ENCODE measurements at regions not wholly inside any gene's neighbourhood (a gene's known extent, or its start where the extent isn't known, plus 50 kb on each side); places are given as distances from the start of the nearest gene placed in this dataset.

DNA sequence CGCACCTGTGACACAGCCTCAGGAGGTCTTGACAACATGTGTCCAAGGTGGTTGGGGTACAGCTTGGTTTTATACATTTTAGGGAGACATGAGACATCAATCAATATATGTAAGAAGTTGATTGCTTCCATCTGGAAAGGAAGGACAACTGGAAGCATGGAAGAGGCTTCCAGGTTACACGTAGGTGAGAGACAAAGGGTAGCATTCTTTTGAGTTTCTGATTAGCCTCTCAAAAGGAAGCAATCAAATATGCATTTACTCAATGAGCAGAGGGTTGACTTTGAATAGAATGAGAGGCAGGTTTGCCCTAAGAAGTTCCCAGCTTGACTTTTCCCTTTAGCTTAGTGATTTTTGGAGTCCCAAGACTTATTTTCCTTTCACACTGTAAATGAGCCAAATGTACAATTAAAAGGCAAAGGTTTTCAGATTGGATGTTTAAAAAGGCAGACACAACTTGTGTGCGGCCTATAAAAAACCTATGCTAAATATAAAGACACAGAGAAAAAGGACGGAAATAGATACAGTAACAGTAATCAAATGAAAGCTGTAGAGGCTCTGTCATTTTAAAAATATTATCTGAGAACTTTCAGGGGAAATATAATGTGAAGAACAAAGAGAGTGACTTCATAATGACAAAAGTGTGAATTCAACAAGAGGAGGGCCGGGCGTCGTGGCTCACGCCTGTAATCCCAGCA is 65.7 kb upstream of the LANCL2 start:
- POLR2A ChIA-PET (ENCODE audit: unreplicated experiment): no interaction called here

DNA sequence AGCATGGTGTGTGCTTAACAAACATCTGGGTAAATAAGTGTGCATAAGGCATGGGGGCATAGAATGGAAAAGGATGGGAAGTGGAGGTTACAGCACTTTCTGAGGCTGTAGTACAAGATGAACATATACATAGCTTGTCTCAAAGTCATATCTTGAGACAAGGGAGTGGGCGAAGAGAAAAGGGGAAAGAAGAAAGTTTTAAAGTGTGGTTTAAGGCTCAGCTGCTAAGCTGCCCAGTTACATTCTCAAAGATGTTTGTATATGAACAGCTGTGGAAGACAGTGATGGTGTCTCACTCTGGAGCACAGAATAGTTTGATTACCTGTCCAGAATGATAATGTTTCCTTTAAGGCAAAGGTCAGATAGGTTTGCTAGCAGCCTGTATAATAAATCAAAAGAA is 61.9 kb upstream of the LANCL2 start:
- Histone ChIP-seq H3K4me1 (replicated peaks; ENCODE audit: insufficient read depth) (no peaks in the 10 kb centered on the region), H3K4me2 (no peak overlapping the region), H3K27me3 (ENCODE audit: insufficient read depth, low read depth) (peaks cover 78% of the 10 kb centered on the region), H3K36me3 (ENCODE audit: low read depth) (no peaks in the 10 kb centered on the region), H3K79me2 (ENCODE audit: low read depth) (no peaks in the 10 kb centered on the region), H3K27ac (no peak overlapping the region), H4K20me1 (ENCODE audit: insufficient read depth) (no peaks in the 10 kb centered on the region), H3K4me3 (no peak overlapping the region), H3F3A (ENCODE audit: insufficient read depth, low read depth) (no peaks in the 10 kb centered on the region), H3K9me3 (ENCODE audit: insufficient read depth, low read depth) (no peaks in the 10 kb centered on the region; the same call in 1 of the 2 replicates), H3K9me2 (ENCODE audit: insufficient read depth) (no peaks in the 10 kb centered on the region), H2AFZ (no peak overlapping the region)
- ChIA-PET POLR2A (ENCODE audit: unreplicated experiment) (no interaction called here), CTCF (no interaction called here)
- intact Hi-C loops (cut with micrococcal nuclease; ENCODE audit: unreplicated experiment): no loop called here
- no peak for DNase-seq
- BruUV-seq (replicated peaks): no TSS peak
- no peak for TF ChIP-seq EZH2 (IDR thresholded peaks at IDR 0.05; ENCODE audit: low read depth)
- TF ChIP-seq, protein P1, sequence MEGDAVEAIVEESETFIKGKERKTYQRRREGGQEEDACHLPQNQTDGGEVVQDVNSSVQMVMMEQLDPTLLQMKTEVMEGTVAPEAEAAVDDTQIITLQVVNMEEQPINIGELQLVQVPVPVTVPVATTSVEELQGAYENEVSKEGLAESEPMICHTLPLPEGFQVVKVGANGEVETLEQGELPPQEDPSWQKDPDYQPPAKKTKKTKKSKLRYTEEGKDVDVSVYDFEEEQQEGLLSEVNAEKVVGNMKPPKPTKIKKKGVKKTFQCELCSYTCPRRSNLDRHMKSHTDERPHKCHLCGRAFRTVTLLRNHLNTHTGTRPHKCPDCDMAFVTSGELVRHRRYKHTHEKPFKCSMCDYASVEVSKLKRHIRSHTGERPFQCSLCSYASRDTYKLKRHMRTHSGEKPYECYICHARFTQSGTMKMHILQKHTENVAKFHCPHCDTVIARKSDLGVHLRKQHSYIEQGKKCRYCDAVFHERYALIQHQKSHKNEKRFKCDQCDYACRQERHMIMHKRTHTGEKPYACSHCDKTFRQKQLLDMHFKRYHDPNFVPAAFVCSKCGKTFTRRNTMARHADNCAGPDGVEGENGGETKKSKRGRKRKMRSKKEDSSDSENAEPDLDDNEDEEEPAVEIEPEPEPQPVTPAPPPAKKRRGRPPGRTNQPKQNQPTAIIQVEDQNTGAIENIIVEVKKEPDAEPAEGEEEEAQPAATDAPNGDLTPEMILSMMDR (conservative IDR thresholded peaks at IDR 0.05): no peak

More for the DNA sequence above, 65.7 kb upstream of the LANCL2 start:
- Histone ChIP-seq H3F3A (ENCODE audit: insufficient read depth, low read depth) (no peaks in the 10 kb centered on the region), H2AFZ (no peak overlapping the region), H3K4me3 (no peak overlapping the region), H3K9me2 (ENCODE audit: insufficient read depth) (no peaks in the 10 kb centered on the region), H3K79me2 (ENCODE audit: low read depth) (no peaks in the 10 kb centered on the region), H4K20me1 (ENCODE audit: insufficient read depth) (no peaks in the 10 kb centered on the region), H3K36me3 (ENCODE audit: low read depth) (no peaks in the 10 kb centered on the region), H3K4me1 (replicated peaks; ENCODE audit: insufficient read depth) (no peaks in the 10 kb centered on the region), H3K27me3 (ENCODE audit: insufficient read depth, low read depth) (peaks cover 94% of the 10 kb centered on the region), H3K27ac (no peak overlapping the region), H3K9me3 (ENCODE audit: insufficient read depth, low read depth) (no peaks in the 10 kb centered on the region; the same call in 1 of the 2 replicates), H3K4me2 (no peak overlapping the region)
- no peak for DNase-seq
- intact Hi-C loops (cut with micrococcal nuclease; ENCODE audit: unreplicated experiment): no loop called here
- BruUV-seq (replicated peaks): no TSS peak
- TF ChIP-seq, protein P1 (conservative IDR thresholded peaks at IDR 0.05): no peak
- no peak for TF ChIP-seq EZH2 (IDR thresholded peaks at IDR 0.05; ENCODE audit: low read depth)
- CTCF ChIA-PET: interaction anchor here (0.6 kb wide), 1 partner anchor 1477 kb away, joined by 3 read pairs; no protein-coding TSS in a partner anchor

DNA sequence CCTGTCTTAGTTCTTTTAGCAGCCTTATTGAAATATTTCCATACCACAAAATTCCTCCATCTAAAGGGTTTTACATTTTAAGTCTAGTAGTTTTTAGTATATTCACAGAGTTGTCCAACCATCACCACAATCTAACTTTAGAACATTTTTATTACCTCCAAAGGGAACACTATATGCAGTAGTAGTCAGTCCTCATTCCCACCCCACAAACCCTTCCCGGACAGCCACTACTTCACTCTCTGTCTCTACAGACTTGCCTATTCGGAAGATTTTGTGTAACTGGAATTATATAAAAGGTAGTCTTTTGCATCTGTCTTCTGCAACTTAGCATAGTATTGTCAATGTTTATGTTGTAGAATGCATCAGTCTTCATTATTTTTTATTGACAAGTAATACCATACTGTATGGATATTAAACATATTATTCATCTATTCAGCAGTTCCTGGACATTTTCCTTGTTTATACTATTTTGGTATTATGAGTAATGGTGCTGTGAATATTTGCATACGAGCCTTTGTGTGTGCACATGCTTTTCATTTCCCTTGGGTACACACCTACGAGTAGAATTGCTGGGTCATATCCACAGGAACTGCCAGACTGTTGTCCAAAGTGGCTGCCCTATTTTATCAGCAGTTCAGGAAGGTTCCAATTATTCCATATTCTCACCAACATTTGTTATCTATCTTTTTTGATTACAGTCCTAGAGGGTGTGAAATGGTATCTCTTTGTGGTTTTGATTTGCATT is 60.9 kb upstream of the LANCL2 start:
- H3K27me3 ChIP-seq (ENCODE audit: insufficient read depth, low read depth): peaks cover 68% of the 10 kb centered on the region
- no peak for DNase-seq
- H3K36me3 ChIP-seq (ENCODE audit: low read depth): no peaks in the 10 kb centered on the region
- H3K9me2 ChIP-seq (ENCODE audit: insufficient read depth): no peaks in the 10 kb centered on the region
- H4K20me1 ChIP-seq (ENCODE audit: insufficient read depth): no peaks in the 10 kb centered on the region
- no peaks in the 10 kb centered on the region for H3F3A ChIP-seq (ENCODE audit: insufficient read depth, low read depth)
- ChIA-PET POLR2A (ENCODE audit: unreplicated experiment) (no interaction called here), CTCF (no interaction called here)
- H3K4me3 ChIP-seq: no peak overlapping the region
- no peak overlapping the region for H2AFZ ChIP-seq
- no peak overlapping the region for H3K27ac ChIP-seq
- H3K9me3 ChIP-seq (ENCODE audit: insufficient read depth, low read depth): no peaks in the 10 kb centered on the region; the same call in 1 of the 2 replicates
- H3K79me2 ChIP-seq (ENCODE audit: low read depth): no peaks in the 10 kb centered on the region
- no TSS peak for BruUV-seq (replicated peaks)
- intact Hi-C loops (cut with micrococcal nuclease; ENCODE audit: unreplicated experiment): no loop called here
- TF ChIP-seq, protein P1 (conservative IDR thresholded peaks at IDR 0.05): no peak
- no peak for TF ChIP-seq EZH2 (IDR thresholded peaks at IDR 0.05; ENCODE audit: low read depth)
- no peak overlapping the region for H3K4me2 ChIP-seq
- no peaks in the 10 kb centered on the region for H3K4me1 ChIP-seq (replicated peaks; ENCODE audit: insufficient read depth)
